ENCODE measurements at regions not wholly inside any gene's neighbourhood (a gene's known extent, or its start where the extent isn't known, plus 50 kb on each side); places are given as distances from the start of the nearest gene placed in this dataset.

GRCh38 chr10:25695586-25695985, 238.4 kb upstream of the MYO3A start:
- Histone ChIP-seq H3K4me2 (ENCODE audit: low read length) (no peak overlapping the region), H3K9me2 (replicated peaks; ENCODE audit: control insufficient read depth, low read length) (no peaks in the 10 kb centered on the region), H3K27me3 (ENCODE audit: control insufficient read depth, low read length) (no peaks in the 10 kb centered on the region), H3K9me3 (ENCODE audit: control insufficient read depth, insufficient read depth, low read length) (no peaks in the 10 kb centered on the region), H3K4me3 (ENCODE audit: low read length) (no peak overlapping the region), H3K27ac (ENCODE audit: low read depth, low read length) (no peak overlapping the region), H4K20me1 (ENCODE audit: control insufficient read depth, insufficient read depth, low read depth, low read length) (no peaks in the 10 kb centered on the region), H3K36me3 (ENCODE audit: control insufficient read depth, low read length) (no peaks in the 10 kb centered on the region), H3F3A (ENCODE audit: control insufficient read depth, insufficient read depth) (no peaks in the 10 kb centered on the region), H3K4me1 (ENCODE audit: control insufficient read depth, low read length) (peaks cover 8% of the 10 kb centered on the region), H3K79me2 (ENCODE audit: control insufficient read depth, low read length) (no peaks in the 10 kb centered on the region)
- TF ChIP-seq CTCF (IDR thresholded peaks at IDR 0.05; ENCODE audit: low read depth, low read length, poor library complexity, severe bottlenecking) (no peak), EZH2phosphoT487 (IDR thresholded peaks at IDR 0.05; ENCODE audit: borderline replicate concordance, low read length) (no peak)

GRCh38 chr10:25696013-25696708, 237.9 kb upstream of the MYO3A start:
- H3K9me2 ChIP-seq (replicated peaks; ENCODE audit: control insufficient read depth, low read length) = no peaks in the 10 kb centered on the region
- no peaks in the 10 kb centered on the region for H3K27me3 ChIP-seq (ENCODE audit: control insufficient read depth, low read length)
- TF ChIP-seq EZH2phosphoT487 (IDR thresholded peaks at IDR 0.05; ENCODE audit: borderline replicate concordance, low read length) (no peak), CTCF (IDR thresholded peaks at IDR 0.05; ENCODE audit: low read depth, low read length, poor library complexity, severe bottlenecking) (peak; percentile 33)
- no peaks in the 10 kb centered on the region for H3K79me2 ChIP-seq (ENCODE audit: control insufficient read depth, low read length)
- no peaks in the 10 kb centered on the region for H3F3A ChIP-seq (ENCODE audit: control insufficient read depth, insufficient read depth)
- H3K4me1 ChIP-seq (ENCODE audit: control insufficient read depth, low read length) = peaks cover 8% of the 10 kb centered on the region
- no peak overlapping the region for H3K4me2 ChIP-seq (ENCODE audit: low read length)
- H3K36me3 ChIP-seq (ENCODE audit: control insufficient read depth, low read length) = no peaks in the 10 kb centered on the region
- H3K4me3 ChIP-seq (ENCODE audit: low read length) = no peak overlapping the region
- H3K9me3 ChIP-seq (ENCODE audit: control insufficient read depth, insufficient read depth, low read length) = no peaks in the 10 kb centered on the region
- H4K20me1 ChIP-seq (ENCODE audit: control insufficient read depth, insufficient read depth, low read depth, low read length) = no peaks in the 10 kb centered on the region
- no peak overlapping the region for H3K27ac ChIP-seq (ENCODE audit: low read depth, low read length)

- no peak overlapping the region for H3K27ac ChIP-seq (ENCODE audit: low read depth, low read length)
- no peaks in the 10 kb centered on the region for H3K27me3 ChIP-seq (ENCODE audit: control insufficient read depth, low read length)
- H3K9me2 ChIP-seq (replicated peaks; ENCODE audit: control insufficient read depth, low read length) = no peaks in the 10 kb centered on the region
- no peaks in the 10 kb centered on the region for H3K36me3 ChIP-seq (ENCODE audit: control insufficient read depth, low read length)
- peaks cover 8% of the 10 kb centered on the region for H3K4me1 ChIP-seq (ENCODE audit: control insufficient read depth, low read length)
- H3K79me2 ChIP-seq (ENCODE audit: control insufficient read depth, low read length) = no peaks in the 10 kb centered on the region
- no peak overlapping the region for H3K4me2 ChIP-seq (ENCODE audit: low read length)
- H4K20me1 ChIP-seq (ENCODE audit: control insufficient read depth, insufficient read depth, low read depth, low read length) = no peaks in the 10 kb centered on the region
- TF ChIP-seq CTCF (IDR thresholded peaks at IDR 0.05; ENCODE audit: low read depth, low read length, poor library complexity, severe bottlenecking) = no peak
- TF ChIP-seq EZH2phosphoT487 (IDR thresholded peaks at IDR 0.05; ENCODE audit: borderline replicate concordance, low read length) = no peak
- no peaks in the 10 kb centered on the region for H3F3A ChIP-seq (ENCODE audit: control insufficient read depth, insufficient read depth)
- H3K9me3 ChIP-seq (ENCODE audit: control insufficient read depth, insufficient read depth, low read length) = no peaks in the 10 kb centered on the region
- H3K4me3 ChIP-seq (ENCODE audit: low read length) = no peak overlapping the region
Measured at GRCh38 chr10:25697412-25697811, 236.6 kb upstream of the MYO3A start.

All from DOHH2 (cell line).